ENCODE measurements at regions not wholly inside any gene's neighbourhood (a gene's known extent, or its start where the extent isn't known, plus 50 kb on each side); places are given as distances from the start of the nearest gene placed in this dataset.

DNA sequence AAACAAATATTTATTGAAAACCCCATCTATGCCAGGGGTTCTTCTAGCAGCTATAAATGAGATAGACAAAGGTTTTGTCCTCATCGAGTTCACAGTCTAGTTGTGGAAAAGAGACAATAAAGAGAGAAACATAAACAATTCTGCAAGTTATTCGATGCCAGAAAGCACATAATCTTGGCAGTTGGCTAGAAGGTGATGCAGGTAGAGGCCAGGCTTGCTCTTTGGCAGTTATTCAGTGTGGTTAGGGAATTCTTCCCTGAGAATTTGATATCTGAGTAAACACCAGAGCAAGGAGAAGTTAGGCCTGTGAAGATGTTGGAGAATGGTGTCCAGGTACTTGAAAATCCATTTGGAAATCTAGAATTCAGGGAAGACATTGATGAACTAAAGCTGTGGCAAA is 547.4 kb downstream of the SLC4A3 start:
- Histone ChIP-seq H3K36me3 (no peaks in the 10 kb centered on the region), H3K4me1 (ENCODE audit: insufficient read depth) (no peaks in the 10 kb centered on the region), H3K27me3 (no peaks in the 10 kb centered on the region), H3K27ac (no peak overlapping the region), H3K9me3 (no peaks in the 10 kb centered on the region), H3K4me3 (no peak overlapping the region)
- WGBS, 3 donors = 46 to 86% (median 83%) methylated on average over 2 of the region's 2 CpGs
- DNase-seq = no peak
- intact Hi-C loops (cut with DNase I) = no loop called here
- no peak for TF ChIP-seq EP300 (IDR thresholded peaks at IDR 0.05)
- TF ChIP-seq, protein P1, sequence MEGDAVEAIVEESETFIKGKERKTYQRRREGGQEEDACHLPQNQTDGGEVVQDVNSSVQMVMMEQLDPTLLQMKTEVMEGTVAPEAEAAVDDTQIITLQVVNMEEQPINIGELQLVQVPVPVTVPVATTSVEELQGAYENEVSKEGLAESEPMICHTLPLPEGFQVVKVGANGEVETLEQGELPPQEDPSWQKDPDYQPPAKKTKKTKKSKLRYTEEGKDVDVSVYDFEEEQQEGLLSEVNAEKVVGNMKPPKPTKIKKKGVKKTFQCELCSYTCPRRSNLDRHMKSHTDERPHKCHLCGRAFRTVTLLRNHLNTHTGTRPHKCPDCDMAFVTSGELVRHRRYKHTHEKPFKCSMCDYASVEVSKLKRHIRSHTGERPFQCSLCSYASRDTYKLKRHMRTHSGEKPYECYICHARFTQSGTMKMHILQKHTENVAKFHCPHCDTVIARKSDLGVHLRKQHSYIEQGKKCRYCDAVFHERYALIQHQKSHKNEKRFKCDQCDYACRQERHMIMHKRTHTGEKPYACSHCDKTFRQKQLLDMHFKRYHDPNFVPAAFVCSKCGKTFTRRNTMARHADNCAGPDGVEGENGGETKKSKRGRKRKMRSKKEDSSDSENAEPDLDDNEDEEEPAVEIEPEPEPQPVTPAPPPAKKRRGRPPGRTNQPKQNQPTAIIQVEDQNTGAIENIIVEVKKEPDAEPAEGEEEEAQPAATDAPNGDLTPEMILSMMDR (IDR thresholded peaks at IDR 0.05) = no peak
- TF ChIP-seq POLR2A (IDR thresholded peaks at IDR 0.05) = no peak

DNA sequence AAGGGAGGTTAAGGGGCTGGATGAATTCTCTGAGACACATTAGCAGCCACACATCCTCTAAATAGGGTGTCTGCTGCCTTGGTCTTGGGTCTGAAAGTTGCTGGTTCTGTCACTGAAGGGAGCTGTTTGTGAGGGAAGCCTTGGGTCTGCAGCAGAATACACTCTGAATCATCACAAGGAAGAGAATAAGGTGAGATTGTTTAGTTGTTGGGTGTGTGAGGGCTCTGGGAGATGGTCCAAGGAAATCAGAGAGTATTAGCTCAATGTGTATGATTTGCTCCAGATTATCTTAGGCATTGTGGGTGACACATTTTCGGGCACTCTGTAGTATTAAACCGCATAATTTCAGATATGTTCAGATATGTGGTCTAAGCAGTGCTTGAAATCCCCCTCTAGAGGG is 548.5 kb downstream of the SLC4A3 start:
- H3K36me3 ChIP-seq = no peaks in the 10 kb centered on the region
- intact Hi-C loops (cut with DNase I) = no loop called here
- H3K9me3 ChIP-seq = no peaks in the 10 kb centered on the region
- H3K27ac ChIP-seq = no peak overlapping the region
- WGBS, 3 donors = 90 to 91% (median 90%) methylated on average over 2 of the region's 2 CpGs
- H3K27me3 ChIP-seq = no peaks in the 10 kb centered on the region
- no peak for TF ChIP-seq POLR2A (IDR thresholded peaks at IDR 0.05)
- TF ChIP-seq, protein P1 (IDR thresholded peaks at IDR 0.05) = no peak
- no peak for TF ChIP-seq EP300 (IDR thresholded peaks at IDR 0.05)
- DNase-seq = no peak
- H3K4me1 ChIP-seq (ENCODE audit: insufficient read depth) = no peaks in the 10 kb centered on the region
- H3K4me3 ChIP-seq = no peak overlapping the region

DNA sequence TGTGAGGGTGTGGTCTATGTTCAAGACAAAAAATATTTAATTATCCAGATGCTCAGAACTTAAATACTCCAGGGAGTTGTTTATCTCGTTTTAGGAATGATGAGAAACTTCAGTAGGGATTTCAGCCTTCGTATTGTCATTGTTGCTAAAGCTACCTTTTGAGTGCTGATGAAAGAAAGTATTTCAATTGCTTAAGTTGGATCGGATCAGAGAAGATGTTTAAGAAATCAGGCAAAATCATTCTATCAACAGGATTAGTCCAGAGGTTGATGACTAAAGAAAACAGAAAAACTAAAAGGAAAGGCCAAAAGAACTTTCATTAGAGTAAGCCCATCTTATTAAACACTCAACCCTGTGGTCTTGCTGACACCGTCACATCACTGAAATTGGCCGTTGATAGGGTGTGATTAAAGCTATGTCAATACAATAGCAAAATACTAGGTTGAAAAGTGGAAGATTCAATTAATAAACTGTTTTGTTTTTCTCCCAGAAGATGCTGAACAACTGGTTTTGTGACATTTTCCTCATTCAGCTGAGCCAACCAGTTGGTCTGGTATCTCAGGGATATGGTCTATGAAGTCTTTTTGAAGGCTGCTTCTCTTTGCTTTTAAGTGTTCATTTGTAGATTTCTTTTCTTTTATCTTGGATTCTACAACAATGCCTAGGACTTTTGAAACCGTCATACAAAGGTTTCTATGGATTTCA is 551.7 kb downstream of the SLC4A3 start:
- Histone ChIP-seq H3K4me3 (no peak overlapping the region), H3K9me3 (no peaks in the 10 kb centered on the region), H3K36me3 (no peaks in the 10 kb centered on the region), H3K27me3 (no peaks in the 10 kb centered on the region), H3K27ac (no peak overlapping the region), H3K4me1 (ENCODE audit: insufficient read depth) (no peaks in the 10 kb centered on the region)
- TF ChIP-seq, protein P1 (IDR thresholded peaks at IDR 0.05) = no peak
- TF ChIP-seq EP300 (IDR thresholded peaks at IDR 0.05) (no peak), POLR2A (IDR thresholded peaks at IDR 0.05) (no peak)
- no peak for DNase-seq
- WGBS, 3 donors = 93% methylated on average over 6 of the region's 6 CpGs
- intact Hi-C loops (cut with DNase I) = no loop called here

DNA sequence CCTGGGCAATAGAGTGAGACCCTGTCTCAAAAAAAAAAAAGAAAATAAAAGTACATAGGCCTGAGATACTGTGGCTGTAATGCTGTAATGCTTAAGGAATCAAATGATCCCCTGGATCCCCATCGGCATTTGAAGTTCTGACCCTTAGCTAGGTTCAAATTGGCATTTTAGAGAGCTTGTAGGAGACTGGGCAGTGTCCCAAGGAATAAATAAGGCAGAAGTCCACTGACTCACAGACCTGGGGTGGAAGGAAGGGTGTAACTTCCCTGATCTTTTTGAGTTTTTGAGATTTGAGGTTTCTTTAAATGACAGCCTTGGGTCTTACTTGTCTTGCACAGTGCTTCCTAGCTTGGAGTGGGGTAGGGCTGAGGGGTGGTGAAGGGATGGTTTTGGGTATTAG is 553.7 kb downstream of the SLC4A3 start:
- no peaks in the 10 kb centered on the region for H3K9me3 ChIP-seq
- H3K4me1 ChIP-seq (ENCODE audit: insufficient read depth) = no peaks in the 10 kb centered on the region
- WGBS, 3 donors = 93 to 96% (median 94%) methylated on average over 1 of the region's 1 CpG
- no peak for DNase-seq
- intact Hi-C loops (cut with DNase I) = no loop called here
- H3K27me3 ChIP-seq = no peaks in the 10 kb centered on the region
- H3K27ac ChIP-seq = no peak overlapping the region
- H3K36me3 ChIP-seq = no peaks in the 10 kb centered on the region
- TF ChIP-seq, protein P1 (IDR thresholded peaks at IDR 0.05) = no peak
- TF ChIP-seq EP300 (IDR thresholded peaks at IDR 0.05) (no peak), POLR2A (IDR thresholded peaks at IDR 0.05) (no peak)
- H3K4me3 ChIP-seq = no peak overlapping the region
